GM12891 (cell line): ENCODE measurements at regions not wholly inside any gene's neighbourhood (a gene's known extent, or its start where the extent isn't known, plus 50 kb on each side); places are given as distances from the start of the nearest gene placed in this dataset.

Source experiments
- PAX5 ChIP-seq: IDR thresholded peaks from 2 replicates; pipeline ENCODE4 v1.6.1; 2011; ENCODE audit warnings: low read length, moderate library complexity, mild to moderate bottlenecking; ENCODE audit not compliant: insufficient read depth, severe bottlenecking
- POLR2A ChIP-seq: IDR thresholded peaks from 2 replicates; pipeline ENCODE4 v1.6.1; 2011; ENCODE audit warnings: low read depth, low read length, control low read depth
- POLR2AphosphoS5 ChIP-seq: IDR thresholded peaks from 2 replicates; pipeline ENCODE4 v1.6.1; 2011; ENCODE audit warnings: low read depth, low read length, control low read depth
- POU2F2 ChIP-seq: IDR thresholded peaks from 2 replicates; pipeline ENCODE4 v1.6.1; 2011; ENCODE audit warnings: low read depth, mild to moderate bottlenecking, control low read depth, low read length, moderate library complexity
- SPI1 ChIP-seq: IDR thresholded peaks from 2 replicates; pipeline ENCODE4 v1.6.1; 2011; ENCODE audit warnings: low read depth, low read length, control low read depth
- TAF1 ChIP-seq: IDR thresholded peaks from 2 replicates; pipeline ENCODE4 v1.6.1; 2011; ENCODE audit warnings: low read depth, low read length, control low read depth

DNA sequence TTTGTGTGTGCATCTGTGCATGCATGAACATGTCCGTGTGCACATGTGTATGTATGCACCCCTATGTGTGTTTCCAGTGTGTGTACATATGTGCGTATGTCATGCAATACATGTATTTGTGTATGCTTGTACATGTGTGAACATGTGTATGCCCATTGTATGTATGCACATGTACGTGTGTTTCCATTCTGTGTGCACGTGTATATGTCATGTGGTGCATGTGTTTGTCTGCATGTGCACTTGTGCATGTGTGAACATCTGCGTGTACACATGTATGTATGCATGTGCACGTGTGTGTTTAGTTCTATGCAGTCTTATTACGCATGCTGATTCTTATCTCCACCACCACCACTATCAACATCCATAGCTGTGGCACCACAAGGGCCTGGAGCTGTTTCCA is 403.5 kb upstream of the IRX4 start:
- no peak for TF ChIP-seq POLR2A
- TF ChIP-seq POLR2AphosphoS5, result no peak
- TF ChIP-seq TAF1, result no peak
- TF ChIP-seq SPI1, result no peak
- no peak for TF ChIP-seq POU2F2
- TF ChIP-seq PAX5, result no peak
